ENCODE measurements at regions not wholly inside any gene's neighbourhood (a gene's known extent, or its start where the extent isn't known, plus 50 kb on each side); places are given as distances from the start of the nearest gene placed in this dataset.
A peak's percentile ranks its signal among the peaks of the same experiment; 100 is the strongest.
"Not testable (repeated sequence)": the region's sequence is repeated elsewhere in the genome, so short reads cannot be mapped to it uniquely, and the experiment has no call there.

DNA sequence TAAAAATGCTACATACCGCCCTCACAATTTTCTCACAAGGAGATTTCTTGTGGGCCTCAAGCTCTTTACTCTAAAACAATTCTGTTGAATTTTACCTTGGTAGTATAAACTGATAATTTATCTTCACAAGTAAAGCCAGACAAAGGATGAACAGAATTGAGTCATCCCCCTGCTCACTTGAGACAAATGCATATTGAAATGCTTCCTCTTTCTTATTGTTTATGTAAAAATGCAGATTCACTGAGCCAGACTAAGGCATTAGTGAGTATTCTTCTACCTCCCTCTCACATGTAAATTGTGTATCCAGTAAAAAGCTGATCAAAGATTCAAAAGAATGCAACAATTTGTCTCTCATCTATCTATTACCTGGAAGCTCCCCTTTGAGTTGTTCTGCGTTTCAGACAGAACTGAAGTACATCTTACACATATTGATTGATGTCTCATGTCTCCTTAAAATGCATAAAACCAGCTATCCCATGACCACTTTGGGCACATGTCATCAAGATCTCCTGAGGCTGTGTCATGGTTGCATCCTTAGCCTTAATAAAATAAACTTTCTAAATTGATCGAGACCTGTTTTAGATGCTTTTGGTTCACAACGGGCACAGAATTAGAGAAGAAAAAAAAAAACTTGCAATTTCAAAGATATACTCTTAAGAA, 743.1 kb upstream of the B3GALT2 start:
- no peak for DNase-seq (ENCODE audit: low spot score)

- peak; percentile 8 for DNase-seq (ENCODE audit: low spot score)
Measured at GRCh38 chr1:193927550-193927949, 741.1 kb upstream of the B3GALT2 start.

DNA sequence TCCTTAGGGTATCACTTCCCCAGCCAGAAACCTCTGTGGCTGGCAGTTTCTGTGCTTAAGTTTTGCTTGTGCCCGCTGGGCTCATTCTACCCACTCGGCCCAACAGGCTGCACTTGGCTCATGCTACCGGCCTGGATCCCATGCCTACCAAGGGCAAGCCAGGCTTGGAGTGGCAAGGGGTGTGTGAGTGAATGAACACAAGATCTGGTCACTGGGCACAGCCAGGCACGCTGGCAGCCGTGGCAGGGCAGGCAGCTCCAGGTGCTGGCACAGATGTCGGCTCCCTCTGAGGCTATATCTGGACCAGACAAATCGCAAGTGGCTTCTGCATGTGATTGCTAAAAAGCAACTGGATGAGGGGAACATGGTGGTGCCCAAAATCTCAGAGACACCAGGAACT, 740.5 kb upstream of the B3GALT2 start:
- DNase-seq (ENCODE audit: low spot score), result no peak

- peak; percentile 40 for DNase-seq (ENCODE audit: low spot score)
Measured at GRCh38 chr1:193919827-193920226, 733.4 kb upstream of the B3GALT2 start.

DNA sequence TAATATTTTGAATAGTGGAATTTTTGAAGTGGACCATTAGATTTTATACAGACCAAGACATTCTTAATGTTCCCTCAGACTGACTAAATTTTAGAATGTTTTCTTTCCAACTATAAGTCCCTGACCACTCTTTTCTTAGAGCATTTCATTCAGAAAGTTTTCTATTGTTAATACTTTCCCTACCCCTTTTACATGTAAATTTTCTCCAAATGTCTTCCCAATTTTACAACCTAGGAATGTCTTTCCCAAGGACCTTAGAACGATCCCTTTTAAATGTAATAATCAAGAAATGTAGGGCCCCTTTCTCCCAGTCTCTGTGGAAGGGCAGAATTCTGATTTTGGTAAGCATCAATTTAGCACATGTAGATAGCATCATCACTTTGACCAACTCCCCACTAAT, 730.0 kb upstream of the B3GALT2 start:
- no peak for DNase-seq (ENCODE audit: low spot score)

GRCh38 chr1:193914871-193915270, 728.5 kb upstream of the B3GALT2 start:
- no peak for DNase-seq (ENCODE audit: low spot score)

DNA sequence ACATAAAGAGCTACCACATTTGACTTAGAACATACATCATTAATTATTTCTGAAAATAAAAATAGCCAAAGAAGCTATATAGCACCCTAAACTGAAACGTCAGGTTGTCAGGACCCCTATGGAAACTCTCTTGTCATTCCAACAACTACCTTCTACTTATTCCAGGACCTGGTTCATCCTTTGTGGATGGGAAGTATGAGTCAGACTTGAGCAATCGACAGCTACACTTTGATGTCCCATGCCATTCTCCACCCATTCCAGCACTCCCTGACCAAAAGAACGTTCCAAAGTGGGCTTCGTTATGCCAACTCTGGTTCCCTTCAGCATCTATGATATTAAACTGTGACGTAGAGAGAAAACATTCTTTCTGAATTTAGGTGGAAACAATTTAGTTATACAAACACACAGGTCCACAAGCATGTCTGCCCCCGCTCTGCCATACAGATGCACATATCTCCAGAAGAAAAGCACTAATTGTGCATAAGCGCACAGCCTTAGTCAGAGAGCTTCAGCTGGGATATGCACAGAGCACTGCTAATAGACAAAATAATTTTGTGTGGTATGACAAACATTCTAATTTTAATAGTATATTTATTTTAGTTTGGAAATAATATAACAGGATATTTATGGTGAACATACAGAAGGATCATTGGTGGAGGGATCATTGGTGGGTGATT, 723.1 kb upstream of the B3GALT2 start:
- DNase-seq (ENCODE audit: low spot score), result no peak

DNA sequence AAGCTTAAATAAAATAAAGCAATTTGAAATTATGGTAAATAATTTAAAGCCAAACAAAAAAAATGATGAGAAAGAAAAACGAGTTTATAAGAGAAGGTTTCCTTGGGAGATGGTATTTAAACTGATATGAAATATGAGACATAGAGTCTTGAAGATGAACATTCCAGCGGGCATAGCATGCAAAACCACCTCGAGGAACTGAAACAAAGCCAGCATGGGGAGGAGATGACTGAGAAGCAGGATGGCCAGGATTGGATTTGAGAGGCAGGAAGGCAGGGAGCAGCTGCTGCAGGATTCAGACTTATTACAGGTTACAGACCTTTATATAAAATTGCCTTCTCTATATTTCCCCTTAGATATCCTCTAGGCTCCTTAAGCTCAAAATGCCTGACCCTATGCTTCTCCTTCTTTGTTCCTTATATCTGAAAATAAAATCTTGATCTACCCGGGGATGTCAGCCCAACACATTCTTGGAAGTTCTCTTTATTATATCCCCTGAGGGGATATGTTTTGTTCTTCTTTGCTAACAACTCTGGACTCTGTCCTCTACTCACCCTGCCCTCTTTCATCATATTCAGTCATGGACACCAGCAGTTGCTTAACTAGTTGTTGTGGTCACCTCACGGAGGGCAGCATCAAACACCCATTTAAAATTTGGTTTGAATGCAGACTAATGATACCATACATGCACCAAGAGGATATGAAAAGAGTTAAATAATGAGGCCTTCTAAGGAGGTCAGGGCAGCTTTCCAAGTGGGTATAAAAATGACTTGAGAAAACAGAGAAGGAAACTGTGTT, 719.1 kb upstream of the B3GALT2 start:
- no peak for DNase-seq (ENCODE audit: low spot score)

- DNase-seq (ENCODE audit: low spot score), result no peak
Measured at GRCh38 chr1:193891788-193892187, 705.4 kb upstream of the B3GALT2 start.

- peak; percentile 10 for DNase-seq (ENCODE audit: low spot score)
Measured at GRCh38 chr1:193890935-193891334, 704.5 kb upstream of the B3GALT2 start.

- DNase-seq (ENCODE audit: low spot score), result no peak
Measured at GRCh38 chr1:193884848-193885558, 698.6 kb upstream of the B3GALT2 start.

GRCh38 chr1:193877920-193878319, 691.5 kb upstream of the B3GALT2 start:
- not testable (repeated sequence) for DNase-seq (ENCODE audit: low spot score)

GRCh38 chr1:193868425-193868824, 682.0 kb upstream of the B3GALT2 start:
- no peak for DNase-seq (ENCODE audit: low spot score)

DNA sequence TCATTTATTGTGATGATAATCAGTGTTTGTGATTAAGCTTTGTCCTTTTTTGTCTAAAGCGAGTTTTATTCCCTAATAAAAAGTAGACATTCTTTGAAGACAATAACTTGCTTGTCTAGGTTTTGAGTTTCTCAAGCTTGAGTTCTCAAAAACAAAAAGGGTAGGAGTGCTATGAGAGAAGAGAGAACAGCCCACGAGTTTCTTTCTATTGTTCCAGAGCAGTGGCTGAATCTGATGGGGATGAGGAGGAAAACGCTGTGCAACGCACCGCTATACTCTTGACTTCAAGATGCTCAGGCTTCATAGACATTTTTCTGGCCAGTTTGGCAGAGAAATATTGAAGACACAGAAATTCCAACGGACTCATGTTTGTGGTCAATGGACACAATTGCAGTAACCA, 669.8 kb upstream of the B3GALT2 start:
- no peak for DNase-seq (ENCODE audit: low spot score)

GRCh38 chr1:193850745-193851144, 664.3 kb upstream of the B3GALT2 start:
- DNase-seq (ENCODE audit: low spot score), result no peak

GRCh38 chr1:193846876-193847604, 660.6 kb upstream of the B3GALT2 start:
- DNase-seq (ENCODE audit: low spot score), result no peak

DNA sequence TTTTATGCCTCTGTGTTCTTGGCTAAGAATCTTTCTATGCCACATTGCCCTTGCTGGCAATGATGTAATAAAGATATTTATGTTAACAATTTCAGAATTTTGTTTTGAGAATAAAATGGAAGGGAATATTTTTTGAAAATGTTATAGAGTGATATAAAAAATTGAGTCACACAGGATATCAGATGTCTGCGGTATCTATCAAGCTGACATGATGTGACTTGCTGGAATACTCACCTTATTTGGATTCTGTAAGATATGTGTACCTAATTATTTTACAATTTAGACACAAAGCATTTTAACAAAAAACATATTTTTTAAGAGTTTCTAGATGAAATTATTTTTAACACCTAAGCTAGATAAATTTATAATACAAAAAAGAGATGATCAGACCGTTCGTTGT, 660.0 kb upstream of the B3GALT2 start:
- no peak for DNase-seq (ENCODE audit: low spot score)

DNA sequence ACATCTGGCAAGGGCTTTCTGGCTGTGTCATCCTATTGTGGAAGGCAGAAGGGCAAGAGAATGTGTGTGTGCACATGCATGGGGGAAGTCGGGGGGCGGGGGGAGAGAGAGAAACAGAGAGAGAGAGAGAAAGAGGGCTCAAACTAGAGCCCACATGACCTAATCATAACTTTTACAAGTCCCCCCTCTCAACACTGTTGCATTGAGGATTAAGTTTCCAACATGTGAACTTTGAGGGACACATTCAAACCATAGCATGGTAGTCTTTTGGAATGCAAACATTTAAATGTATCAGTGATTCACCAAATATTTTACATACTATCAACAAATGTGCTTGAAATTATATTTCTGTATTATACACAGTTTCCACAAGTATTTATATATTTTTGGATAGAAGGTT, 655.4 kb upstream of the B3GALT2 start:
- DNase-seq (ENCODE audit: low spot score), result no peak

DNA sequence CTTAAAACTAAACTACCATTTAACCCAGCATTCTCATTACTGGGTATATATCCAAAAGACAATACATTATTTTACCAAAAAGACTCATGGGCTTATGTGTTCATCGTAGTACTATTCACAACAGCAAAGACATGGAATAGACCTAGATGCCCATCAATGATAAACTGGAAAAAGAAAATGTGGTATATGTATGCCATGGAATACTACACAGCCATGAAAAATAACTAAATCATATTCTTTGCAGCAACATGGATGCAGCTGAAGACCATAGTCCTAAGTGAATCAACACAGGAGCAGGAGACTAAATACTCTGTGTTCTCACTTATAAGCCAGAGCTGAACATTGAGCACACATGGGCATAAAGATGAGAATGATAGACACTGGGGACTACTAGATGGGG, 645.1 kb upstream of the B3GALT2 start:
- no peak for DNase-seq (ENCODE audit: low spot score)

DNA sequence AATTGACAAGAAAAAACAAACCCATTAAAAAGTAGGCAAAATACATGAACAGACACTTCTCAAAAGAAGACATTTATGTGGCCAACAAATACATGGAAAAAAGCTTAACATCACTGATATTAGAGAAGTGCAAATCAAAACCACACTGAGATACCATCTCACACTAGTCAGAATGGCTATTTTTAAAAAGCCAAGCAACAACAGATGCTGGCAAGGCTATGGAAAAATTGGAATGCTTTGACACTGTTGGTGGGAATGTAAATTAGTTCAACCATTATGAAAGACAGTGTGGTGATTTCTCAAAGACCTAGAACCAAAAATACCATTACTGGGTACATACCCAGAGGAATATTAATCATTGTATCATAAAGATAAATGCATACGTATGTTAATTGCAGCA, 641.1 kb upstream of the B3GALT2 start:
- no peak for DNase-seq (ENCODE audit: low spot score)

DNA sequence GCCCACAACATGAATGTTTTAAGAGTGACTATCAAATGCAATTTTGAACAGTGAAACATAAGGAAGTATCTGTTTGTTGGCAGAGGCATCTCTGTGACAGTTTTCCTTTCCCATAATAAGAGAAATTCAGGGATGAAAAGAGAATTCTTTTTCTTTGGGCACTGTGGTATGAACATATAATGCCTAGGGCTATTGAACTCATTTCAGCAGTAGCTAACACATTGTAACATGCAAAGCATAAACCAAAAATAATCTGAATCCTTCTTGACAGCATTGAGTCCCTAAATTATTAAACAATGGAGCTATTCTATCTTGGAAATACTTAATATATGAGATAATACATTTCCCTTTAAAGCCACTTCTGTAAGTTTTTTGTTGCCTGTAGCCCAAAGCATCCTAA, 633.0 kb upstream of the B3GALT2 start:
- no peak for DNase-seq (ENCODE audit: low spot score)

- DNase-seq (ENCODE audit: low spot score), result no peak
Measured at GRCh38 chr1:193807208-193807607, 620.8 kb upstream of the B3GALT2 start.
